Keratinocyte (primary cell): ENCODE measurements at regions not wholly inside any gene's neighbourhood (a gene's known extent, or its start where the extent isn't known, plus 50 kb on each side); places are given as distances from the start of the nearest gene placed in this dataset.

ENCODE experiments used
- EZH2 ChIP-seq: IDR thresholded peaks from one replicate; pipeline ENCODE4 v1.6.1; 2012; ENCODE audit warnings: inconsistent platforms, mild to moderate bottlenecking, low read length, moderate library complexity
- TF ChIP-seq, protein P1 (sequence below), 3 experiments: IDR thresholded peaks in 1 of 3; conservative IDR thresholded peaks in 1 of 3; optimal IDR thresholded peaks in 1 of 3; 2 replicates in 2 of 3; 3 replicates in 1 of 3; pipeline versions ENCODE3 to v1.5.1; 2011; ENCODE audit warnings: low read length in 3 of 3, mild to moderate bottlenecking in 3 of 3, moderate library complexity in 2 of 3, control low read depth in 1 of 3, inconsistent platforms in 1 of 3; ENCODE audit not compliant: insufficient read depth in 2 of 3; ENCODE audit errors: extremely low read depth in 1 of 3

DNA sequence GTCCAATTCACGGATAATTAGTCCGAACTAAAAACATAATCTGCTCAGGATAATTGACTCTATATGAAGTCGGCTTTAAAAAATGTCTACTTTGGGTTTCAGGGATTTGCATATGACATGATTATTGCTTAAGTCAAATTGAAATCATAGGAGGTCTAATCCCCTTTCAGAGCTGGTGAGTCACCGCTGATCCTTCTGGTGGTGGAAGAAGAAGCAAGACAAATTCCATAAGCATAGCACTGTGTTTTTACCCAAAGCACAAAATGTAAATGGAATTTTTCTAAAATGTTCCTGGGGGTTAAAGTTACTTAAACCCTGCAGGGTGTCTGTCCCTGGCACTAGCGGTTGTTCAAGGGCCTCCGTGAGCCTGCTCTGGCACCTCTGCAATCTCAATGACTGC lies 460.2 kb downstream of the LRATD1 start:
- TF ChIP-seq EZH2, result no peak
- TF ChIP-seq, protein P1, sequence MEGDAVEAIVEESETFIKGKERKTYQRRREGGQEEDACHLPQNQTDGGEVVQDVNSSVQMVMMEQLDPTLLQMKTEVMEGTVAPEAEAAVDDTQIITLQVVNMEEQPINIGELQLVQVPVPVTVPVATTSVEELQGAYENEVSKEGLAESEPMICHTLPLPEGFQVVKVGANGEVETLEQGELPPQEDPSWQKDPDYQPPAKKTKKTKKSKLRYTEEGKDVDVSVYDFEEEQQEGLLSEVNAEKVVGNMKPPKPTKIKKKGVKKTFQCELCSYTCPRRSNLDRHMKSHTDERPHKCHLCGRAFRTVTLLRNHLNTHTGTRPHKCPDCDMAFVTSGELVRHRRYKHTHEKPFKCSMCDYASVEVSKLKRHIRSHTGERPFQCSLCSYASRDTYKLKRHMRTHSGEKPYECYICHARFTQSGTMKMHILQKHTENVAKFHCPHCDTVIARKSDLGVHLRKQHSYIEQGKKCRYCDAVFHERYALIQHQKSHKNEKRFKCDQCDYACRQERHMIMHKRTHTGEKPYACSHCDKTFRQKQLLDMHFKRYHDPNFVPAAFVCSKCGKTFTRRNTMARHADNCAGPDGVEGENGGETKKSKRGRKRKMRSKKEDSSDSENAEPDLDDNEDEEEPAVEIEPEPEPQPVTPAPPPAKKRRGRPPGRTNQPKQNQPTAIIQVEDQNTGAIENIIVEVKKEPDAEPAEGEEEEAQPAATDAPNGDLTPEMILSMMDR (optimal IDR thresholded peaks at IDR 0.05 in 1 of 3, IDR thresholded peaks at IDR 0.05 in 1 of 3, conservative IDR thresholded peaks at IDR 0.05 in 1 of 3; ENCODE audit: extremely low read depth in 1 of 3, insufficient read depth in 2 of 3, low read length in 3 of 3), result no peak
